NCI-H2171 treated with DMSO at 0.1 percent for 48 hours (cell line): ENCODE measurements at regions not wholly inside any gene's neighbourhood (a gene's known extent, or its start where the extent isn't known, plus 50 kb on each side); places are given as distances from the start of the nearest gene placed in this dataset.
"Not testable (repeated sequence)": the region's sequence is repeated elsewhere in the genome, so short reads cannot be mapped to it uniquely, and the experiment has no call there.

ENCODE experiments used
- DNase-seq: peaks from one replicate; lab custom pipeline; 2025; lab: John Stamatoyannopoulos, UW

GRCh38 chr2:87075054-87075790, 53.6 kb upstream of the PLGLB1 start:
- not testable (repeated sequence) for DNase-seq

- DNase-seq, result not testable (repeated sequence)
These were observed 54.2 kb upstream of the PLGLB1 start for GRCh38 chr2:87075791-87076252.

GRCh38 chr2:87076253-87077123, 54.8 kb upstream of the PLGLB1 start:
- not testable (repeated sequence) for DNase-seq

GRCh38 chr2:87077124-87077446, 55.4 kb upstream of the PLGLB1 start:
- DNase-seq, result not testable (repeated sequence)

- DNase-seq, result not testable (repeated sequence)
These were observed 60.1 kb upstream of the PLGLB1 start for GRCh38 chr2:87081727-87082126.

GRCh38 chr2:87088079-87088478, 66.4 kb upstream of the PLGLB1 start:
- not testable (repeated sequence) for DNase-seq

- not testable (repeated sequence) for DNase-seq
These were observed 67.8 kb upstream of the PLGLB1 start for GRCh38 chr2:87089401-87089800.

GRCh38 chr2:87093252-87093651, 71.6 kb upstream of the PLGLB1 start:
- DNase-seq, result not testable (repeated sequence)

GRCh38 chr2:87093937-87094529, 72.4 kb upstream of the PLGLB1 start:
- not testable (repeated sequence) for DNase-seq

- not testable (repeated sequence) for DNase-seq
These were observed 74.2 kb upstream of the PLGLB1 start for GRCh38 chr2:87095804-87096203.

GRCh38 chr2:87128761-87129553, 107.3 kb upstream of the PLGLB1 start:
- not testable (repeated sequence) for DNase-seq

GRCh38 chr2:87132577-87132976, 110.9 kb upstream of the PLGLB1 start:
- DNase-seq, result not testable (repeated sequence)

GRCh38 chr2:87151835-87152493, 130.3 kb upstream of the PLGLB1 start:
- not testable (repeated sequence) for DNase-seq

GRCh38 chr2:87174454-87174853, 152.8 kb upstream of the PLGLB1 start:
- DNase-seq, result not testable (repeated sequence)

- not testable (repeated sequence) for DNase-seq
These were observed 161.7 kb upstream of the PLGLB1 start for GRCh38 chr2:87183373-87183772.

- DNase-seq, result not testable (repeated sequence)
These were observed 162.6 kb upstream of the PLGLB1 start for GRCh38 chr2:87184260-87184659.

GRCh38 chr2:87189214-87189613, 167.6 kb upstream of the PLGLB1 start:
- not testable (repeated sequence) for DNase-seq

GRCh38 chr2:87193336-87193735, 171.7 kb upstream of the PLGLB1 start:
- peak; percentile 9 for DNase-seq

- not testable (repeated sequence) for DNase-seq
These were observed 172.8 kb upstream of the PLGLB1 start for GRCh38 chr2:87194254-87194999.

GRCh38 chr2:87196720-87197388, 175.2 kb upstream of the PLGLB1 start:
- not testable (repeated sequence) for DNase-seq
